ENCODE measurements at regions not wholly inside any gene's neighbourhood (a gene's known extent, or its start where the extent isn't known, plus 50 kb on each side); places are given as distances from the start of the nearest gene placed in this dataset.
"Not testable (repeated sequence)": the region's sequence is repeated elsewhere in the genome, so short reads cannot be mapped to it uniquely, and the experiment has no call there.

DNA sequence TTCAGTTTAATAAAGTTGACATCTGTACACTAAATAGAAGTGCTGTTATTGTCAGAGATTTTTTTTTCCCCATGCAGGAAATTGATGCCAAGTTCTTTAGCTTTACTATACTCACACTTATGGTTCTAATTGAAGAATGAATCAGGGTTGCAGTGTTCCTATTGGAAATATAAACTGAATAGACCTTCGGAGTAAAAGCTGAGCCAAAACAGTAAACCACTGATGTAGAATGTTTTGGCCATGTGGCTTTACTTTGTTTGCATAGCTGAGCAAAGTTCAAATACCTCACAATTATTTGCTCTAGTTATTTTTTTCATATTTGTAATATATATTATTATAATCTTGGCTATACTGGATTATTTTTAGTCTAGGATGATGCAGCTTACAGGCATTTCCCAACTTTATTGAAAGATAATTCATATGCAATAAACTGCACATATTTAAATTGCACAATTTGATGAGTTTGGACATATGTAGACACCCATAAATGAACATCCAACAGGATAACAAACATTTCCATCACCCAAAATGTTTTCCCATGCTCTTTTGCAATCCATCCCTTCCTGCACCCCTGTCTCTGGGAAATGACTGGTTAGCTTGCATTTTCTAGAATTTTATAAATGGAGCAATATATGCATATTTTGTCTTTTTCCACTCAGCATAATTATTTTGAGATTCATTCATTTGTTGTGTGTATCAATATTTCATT is 105.8 kb upstream of the NOX3 start:
- no peak for DNase-seq (ENCODE audit: low read depth in 1 of 2, low spot score in 1 of 2)

DNA sequence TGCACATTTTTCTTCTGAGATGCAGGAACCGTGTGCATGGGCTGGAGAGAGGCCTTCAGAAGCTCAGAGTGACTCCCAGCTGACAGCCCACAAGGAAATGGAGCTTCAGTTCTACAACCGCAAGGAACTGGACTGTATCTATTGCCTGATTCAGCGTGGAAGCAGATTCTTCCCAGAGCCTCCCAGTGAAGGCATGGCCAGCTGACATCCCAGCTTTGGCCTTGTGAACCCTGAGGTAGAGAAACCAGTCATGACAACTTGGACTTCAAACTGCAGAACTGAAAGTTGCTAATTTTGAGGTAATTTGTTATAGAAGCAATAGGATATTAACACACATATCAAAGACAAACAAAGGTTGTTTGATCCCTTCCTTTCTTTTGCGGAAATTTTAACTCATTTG is 94.3 kb upstream of the NOX3 start:
- DNase-seq (ENCODE audit: low read depth in 1 of 2, low spot score in 1 of 2) = no peak

DNA sequence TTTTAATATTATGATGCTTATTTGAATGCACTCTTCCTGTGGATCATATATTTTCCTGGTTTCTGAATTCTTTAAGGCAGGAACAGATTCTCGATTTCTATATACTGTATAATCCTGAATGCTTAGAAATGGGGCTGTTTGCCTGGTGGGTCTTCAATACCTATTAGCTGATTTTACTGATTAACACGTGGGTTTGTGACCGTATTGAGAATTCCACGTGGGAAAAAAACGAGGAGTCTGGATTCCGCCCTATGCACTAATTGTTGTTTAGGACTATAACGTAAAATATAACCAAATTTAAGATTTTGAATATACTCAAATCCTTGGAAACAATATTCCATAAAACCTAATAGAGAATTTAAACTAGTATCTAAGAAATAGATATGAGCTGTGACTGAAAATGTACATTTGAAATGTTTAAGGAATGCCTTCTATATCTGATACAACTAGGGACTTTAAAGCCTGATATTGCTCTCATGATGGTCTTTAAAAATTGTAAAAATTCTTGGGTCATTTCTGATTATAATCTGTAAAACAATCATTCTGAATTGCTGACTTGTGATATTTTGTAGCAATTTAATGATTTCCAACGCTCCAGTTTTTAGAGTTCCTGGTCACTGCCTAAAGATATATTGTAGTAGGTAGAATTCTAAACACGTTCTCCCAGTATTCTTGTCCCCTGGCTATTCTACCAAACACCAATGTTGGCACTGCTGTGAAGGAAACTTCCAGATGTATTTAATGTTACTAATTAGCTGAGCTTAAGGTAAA is 93.6 kb upstream of the NOX3 start:
- no peak for DNase-seq (ENCODE audit: low read depth in 1 of 2, low spot score in 1 of 2)

DNA sequence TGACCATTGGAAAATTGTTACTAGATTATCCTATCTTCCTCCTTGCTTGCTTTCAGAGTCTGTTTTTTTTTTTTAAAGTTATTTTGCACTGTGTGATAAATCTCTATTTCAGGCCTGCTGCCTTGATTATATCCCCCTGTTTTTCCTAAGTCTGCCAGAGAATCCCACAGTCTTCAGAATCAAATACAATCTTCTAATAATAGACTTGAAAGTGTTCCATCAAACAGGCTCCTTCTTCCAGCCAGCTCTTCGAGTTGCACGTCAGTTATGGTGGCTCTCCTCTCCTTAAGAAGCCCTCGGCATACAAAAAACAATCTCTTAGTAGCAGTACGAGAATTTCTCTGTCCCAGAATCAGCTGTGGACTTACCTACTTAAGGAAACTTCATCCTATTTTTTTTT is 92.9 kb upstream of the NOX3 start:
- DNase-seq (ENCODE audit: low read depth in 1 of 2, low spot score in 1 of 2) = no peak

DNA sequence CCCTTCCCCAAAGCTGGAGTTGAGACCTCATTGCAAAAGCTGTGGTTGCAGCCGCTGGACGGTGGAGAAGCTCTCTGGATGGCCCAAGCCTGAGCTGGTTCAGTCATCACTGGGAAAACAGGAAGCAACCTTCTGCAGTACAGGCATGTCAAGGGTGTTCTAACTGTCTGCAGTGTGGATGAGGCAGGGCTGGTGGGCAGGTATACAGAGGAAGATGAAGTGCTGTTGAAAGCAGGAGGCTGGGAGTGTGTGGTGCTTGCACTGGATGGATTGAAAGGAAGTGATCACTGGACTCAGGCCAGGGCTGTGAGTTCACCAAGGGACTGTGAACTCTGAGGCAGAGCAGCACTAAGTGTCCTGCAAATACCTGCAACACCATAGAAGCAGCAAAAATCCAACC is 89.0 kb upstream of the NOX3 start:
- no peak for DNase-seq (ENCODE audit: low read depth in 1 of 2, low spot score in 1 of 2)

DNA sequence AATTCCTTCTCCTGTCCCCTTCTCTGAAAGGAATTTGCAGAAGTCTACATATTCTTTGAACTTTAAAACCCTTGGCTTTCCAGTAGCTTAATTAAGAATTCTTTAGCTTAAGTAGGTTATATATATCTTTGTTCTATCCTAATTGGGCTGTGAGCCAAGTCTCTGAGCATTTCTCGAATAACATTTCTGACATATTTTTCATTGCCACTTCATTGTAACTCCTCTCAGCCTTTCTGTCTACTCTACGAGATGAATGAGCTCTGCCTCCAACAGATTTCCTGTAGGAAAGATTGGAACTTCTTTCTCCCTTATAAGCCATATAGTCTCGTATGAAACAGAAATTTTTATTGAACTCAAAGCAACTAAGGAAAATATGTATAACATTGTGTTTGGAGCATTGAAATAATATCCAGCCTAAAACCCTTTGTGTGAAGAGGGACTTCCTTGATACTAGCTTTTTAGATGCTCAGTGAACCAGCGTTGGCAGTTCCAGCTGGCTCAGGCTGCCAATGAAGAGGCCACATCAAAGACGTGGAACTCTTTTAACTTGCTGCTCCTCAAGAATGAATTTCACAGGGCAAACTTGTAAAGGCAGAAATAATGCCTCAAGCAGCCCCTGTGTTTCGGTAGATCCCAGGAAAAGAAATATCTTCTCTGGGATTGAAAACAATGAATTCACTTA is 87.7 kb upstream of the NOX3 start:
- DNase-seq (ENCODE audit: low read depth in 1 of 2, low spot score in 1 of 2) = no peak

DNA sequence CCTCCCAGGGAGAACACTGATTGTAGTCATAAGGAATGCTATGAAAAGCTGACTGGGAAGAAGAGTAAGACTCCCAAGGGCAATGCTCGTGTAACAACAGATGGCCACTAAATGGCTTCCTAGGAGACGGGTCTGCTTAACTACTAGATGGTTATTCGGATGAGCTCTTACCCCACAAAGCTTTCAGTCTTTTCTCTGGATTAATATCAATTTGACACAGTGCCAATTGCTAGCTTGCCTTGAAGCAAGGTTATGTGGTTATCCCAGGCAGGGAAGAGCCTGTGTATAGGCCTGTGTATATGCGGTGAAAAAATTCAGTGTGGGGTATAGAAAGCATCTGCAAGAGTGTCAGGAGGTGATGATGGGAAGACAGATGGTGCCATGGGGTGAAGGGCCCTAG is 86.4 kb upstream of the NOX3 start:
- no peak for DNase-seq (ENCODE audit: low read depth in 1 of 2, low spot score in 1 of 2)

DNA sequence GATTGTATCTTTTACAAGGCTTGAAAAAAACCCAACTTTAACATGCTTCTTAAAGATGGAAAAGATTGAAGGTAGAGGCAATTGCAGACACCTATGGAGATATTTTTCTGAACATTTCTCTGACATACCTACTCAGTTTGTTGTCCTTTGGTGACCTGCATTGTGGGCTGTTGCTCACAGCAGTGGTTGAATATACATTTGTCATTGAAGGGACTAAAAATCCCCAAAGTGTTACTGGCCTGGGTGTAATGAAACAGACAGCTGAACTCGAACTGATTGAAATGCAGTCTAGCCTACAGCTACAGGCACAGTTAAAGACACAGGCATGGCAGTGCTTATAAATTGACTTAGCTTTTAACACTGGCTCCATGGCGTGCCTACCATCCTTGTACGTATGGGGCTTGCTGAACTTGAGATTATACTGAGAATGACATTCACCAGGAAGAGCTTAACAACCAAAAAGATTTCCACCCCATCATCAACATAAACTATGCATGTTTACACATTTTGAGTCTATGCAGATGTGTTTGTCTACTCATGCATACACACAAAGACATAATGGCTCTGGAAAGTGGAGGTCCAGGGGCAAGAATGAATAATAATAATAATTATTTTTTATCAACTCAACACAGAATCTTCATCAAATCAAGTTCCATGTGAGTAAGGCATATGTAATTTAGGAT is 83.2 kb upstream of the NOX3 start:
- no peak for DNase-seq (ENCODE audit: low read depth in 1 of 2, low spot score in 1 of 2)

DNA sequence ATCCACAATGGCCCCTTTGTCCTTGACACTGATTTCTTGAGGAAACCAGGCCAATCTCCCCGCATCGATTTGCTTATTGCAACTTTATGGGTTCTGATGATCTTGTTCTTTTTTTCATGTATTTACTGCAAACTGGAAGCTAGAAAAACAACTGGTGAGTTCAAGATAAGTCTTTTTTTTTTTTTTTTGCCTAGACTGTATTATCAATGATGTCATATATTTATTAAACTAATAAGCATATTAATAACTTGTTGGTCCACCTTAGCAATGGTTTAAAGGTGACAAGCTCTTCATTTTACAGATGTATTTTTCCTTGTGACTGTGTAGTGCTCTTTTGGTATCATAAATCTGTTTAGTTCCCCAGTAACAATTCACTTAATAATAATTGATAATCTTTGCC is 79.0 kb upstream of the NOX3 start:
- no peak for DNase-seq (ENCODE audit: low read depth in 1 of 2, low spot score in 1 of 2)

DNA sequence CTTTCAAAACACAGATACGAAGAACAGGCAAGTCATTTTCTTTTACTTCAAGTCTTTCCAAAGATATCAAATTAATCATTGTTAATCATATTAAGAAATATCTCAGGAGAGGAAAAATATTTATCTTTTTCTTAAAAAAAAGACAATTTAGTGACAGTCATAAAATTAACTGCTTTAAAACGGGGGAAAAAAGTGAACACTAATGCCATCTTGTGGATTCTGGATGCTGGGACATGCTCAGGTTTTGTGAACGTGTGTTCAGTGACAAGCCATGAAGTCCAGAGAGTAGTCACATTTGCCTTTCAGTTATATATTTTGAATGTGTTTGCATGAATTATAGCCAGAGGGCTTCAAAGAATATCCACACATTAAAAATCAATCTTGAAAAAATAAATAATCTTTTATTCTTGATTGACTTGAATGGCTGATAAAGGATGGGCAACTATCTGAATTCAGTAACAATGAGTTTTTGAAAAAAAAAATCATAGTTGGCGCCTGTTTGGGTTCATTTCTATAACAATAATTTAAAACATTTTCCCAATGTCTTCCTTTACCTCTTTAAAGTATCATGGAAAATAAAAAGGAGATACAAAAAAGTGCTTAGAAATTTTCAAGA is 74.7 kb upstream of the NOX3 start:
- DNase-seq (ENCODE audit: low read depth in 1 of 2, low spot score in 1 of 2) = no peak

DNA sequence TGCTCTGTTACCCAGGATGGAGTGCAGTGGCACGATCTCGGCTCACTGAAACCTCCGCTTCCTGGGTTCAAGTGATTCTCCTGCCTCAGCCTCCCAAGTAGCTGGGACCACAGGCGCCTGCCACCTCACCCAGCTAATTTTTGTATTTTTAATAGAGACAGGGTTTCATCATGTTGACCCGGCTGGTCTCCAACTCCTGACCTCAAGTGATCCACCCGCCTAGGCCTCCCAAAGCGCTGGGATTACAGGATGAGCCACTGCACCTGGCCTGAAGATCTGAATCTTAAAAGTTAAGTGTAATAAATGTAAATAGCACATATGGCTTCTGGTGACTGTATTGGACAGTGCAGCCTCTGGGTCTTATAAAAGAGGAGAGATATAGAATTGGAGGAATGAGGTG is 74.2 kb upstream of the NOX3 start:
- DNase-seq (ENCODE audit: low read depth in 1 of 2, low spot score in 1 of 2) = not testable (repeated sequence)

DNA sequence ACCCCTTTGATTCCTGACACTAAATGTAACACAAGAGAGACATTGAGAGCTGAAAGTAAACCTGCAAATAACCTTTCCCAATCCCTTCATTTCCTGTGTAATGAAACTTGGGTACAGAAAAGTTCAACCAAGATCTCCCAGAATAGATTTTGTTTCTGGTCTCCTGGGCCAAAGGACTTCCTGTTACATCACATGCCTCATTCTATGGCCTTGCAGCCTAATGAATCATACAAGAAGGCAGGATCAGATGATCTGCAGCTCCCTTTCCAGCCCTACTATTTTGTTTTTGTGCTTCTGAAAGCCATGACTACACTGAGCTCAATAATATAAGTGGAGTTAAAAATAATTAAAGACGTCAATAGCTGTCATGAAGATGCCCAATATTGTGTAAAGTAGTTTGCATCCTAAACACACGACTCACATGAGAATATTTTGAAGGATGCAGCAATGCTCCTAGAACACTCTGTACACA is 73.4 kb upstream of the NOX3 start:
- no peak for DNase-seq (ENCODE audit: low read depth in 1 of 2, low spot score in 1 of 2)

DNA sequence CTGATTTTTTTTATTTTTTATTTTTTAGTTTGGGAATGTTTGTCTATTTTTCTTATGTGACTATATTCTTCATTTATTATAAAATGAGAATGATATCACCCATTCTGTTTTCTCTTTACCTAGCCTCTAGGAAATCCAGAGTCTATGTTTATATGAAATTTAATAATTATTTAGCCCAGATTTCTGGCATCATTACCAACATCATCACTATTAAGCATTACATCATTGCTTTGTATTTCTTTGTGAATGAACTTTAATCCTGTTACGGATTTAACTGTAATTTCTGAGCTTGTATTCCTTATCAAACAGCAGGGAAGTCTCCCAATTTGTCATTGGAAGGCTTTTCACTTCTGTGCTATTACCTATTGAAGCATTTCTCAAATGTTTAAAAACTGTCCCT is 72.7 kb upstream of the NOX3 start:
- DNase-seq (ENCODE audit: low read depth in 1 of 2, low spot score in 1 of 2) = no peak

DNA sequence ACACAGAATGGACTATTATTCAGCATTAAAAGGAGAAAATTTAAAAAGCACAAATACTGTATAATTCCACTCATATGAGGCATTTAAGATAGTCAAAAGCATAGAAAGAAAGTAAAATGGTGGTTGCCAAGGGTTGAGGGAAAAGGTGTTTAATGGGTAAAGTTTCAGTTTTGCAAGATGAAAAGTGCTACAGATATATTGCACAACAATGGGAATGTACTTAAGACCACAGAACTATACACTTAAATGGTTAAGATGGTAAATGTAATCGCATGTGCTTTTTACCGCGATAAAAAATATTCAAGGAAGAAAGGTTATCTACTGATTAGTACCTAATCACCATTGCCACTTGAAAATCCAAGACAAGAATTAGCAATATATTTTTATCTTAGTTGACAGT is 71.8 kb upstream of the NOX3 start:
- DNase-seq (ENCODE audit: low read depth in 1 of 2, low spot score in 1 of 2) = no peak

DNA sequence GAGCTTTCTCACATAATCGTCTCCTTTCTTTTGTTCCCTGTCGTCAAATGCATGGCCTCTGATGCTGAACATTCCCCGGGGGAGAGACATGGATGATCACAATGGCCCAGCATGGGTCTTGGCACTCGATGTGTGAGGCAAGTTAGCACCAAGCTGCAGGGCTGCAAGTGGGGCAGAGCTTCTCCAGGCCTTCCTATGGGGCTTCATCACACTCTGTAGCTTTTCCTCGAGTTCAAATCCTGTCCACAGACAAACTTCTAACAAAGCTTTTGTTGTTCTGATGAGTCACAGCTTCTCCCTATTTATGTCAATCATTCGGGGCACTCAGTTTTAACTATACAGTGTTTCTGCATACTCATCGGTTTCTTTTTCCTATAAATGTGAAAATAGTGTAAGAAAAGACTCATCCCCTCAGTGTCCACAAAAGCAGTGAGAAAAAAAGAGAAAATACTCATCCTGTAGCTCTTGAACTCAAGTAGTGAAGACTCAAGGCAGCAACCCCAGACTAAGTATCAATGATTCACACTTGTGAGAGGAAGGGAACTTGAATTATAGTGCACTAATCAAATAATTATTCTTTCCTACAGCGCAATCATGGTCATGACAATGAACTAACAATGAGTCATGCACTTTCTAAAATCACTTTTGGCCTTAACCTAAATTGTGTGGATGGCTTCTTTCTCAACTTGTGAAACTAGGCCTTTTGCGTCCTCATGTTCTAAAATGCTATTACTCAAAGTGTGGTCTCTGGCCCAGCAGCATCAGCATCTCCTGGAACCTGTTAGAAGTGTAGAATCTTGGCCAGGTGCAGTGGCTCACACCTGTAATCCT is 68.4 kb upstream of the NOX3 start:
- DNase-seq (ENCODE audit: low read depth in 1 of 2, low spot score in 1 of 2) = no peak

DNA sequence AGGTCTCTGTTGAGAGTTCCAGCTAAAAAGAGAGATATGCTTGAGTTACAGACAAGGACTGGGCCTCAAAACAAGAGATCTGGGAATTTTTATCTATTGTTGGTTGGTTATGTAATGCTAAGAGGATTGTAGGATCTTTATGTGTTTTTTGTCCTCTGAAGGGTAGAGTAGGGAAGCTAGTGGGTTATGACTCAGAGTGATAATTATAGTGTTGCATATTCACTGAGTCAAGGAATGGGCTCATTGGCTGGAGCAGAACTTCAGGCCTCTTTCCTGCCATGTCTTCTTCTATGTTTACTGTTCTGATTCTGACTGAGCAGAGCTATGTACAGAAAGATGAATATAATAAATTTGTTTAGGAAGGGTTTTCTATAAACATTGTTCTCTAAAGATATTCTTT is 66.1 kb upstream of the NOX3 start:
- no peak for DNase-seq (ENCODE audit: low read depth in 1 of 2, low spot score in 1 of 2)

DNA sequence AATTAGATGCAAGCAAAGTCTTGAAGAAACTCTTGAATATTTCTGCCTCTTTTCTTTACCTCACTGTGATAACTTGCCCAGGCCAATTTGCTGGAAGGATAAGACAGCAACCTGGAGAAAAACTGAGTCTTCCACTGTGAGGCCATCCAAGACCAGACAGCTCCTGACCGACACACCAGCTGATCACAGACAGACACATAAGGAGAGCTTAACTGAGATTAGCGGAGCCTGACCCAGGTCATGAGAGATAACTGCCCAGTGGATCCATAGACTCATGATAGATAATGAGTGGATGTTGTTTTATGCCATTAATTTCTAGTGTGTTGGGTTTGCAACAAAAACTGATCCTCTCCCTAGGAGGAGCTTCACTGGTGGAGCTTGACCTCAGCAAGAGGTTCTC is 64.4 kb upstream of the NOX3 start:
- DNase-seq (ENCODE audit: low read depth in 1 of 2, low spot score in 1 of 2) = no peak

DNA sequence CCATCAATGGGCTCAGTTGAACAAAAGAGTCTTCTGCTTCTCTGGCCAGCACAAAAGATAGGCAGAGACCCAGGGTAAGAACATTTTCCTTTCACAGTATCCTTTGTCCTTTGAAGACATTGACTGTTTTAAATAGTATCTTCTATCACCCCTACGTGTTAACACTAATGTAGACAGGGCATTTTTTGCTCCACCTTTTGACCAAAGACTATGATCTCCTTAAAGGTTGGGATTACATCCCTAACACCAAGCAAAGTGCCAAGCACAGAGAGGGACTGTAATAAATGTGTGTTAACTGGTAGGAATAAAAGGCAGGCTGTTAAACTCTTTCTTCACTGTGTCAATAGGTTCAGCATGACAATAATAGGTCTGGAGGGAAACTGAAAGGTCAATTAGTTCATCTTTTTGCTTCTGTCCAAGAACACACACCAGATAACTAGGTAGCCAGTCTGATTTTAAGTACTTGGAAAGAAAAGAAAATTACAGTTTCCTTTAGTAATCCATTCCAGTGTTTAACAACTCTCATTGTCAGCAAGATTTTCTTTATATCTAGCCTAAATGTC is 63.6 kb upstream of the NOX3 start:
- DNase-seq (ENCODE audit: low read depth in 1 of 2, low spot score in 1 of 2) = no peak

DNA sequence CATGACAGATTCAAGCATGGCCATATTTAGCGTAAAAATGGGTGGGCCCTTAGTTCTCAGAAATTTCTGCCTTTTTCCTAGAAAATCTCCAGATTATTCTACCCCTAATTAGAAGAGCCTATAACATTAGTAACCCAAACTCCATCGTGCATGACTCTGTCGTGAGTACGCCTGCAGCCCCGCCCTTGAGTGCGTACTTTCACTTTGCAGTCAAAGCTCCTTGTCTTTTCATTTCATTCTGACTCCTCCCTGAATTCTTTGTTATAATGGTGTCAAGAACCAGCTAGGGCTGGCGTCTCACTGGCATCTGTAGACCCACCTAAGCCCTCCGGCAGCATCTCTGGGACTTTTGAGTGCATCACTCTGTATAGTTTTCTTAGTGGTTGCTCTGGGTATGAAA is 61.7 kb upstream of the NOX3 start:
- DNase-seq (ENCODE audit: low read depth in 1 of 2, low spot score in 1 of 2) = no peak

DNA sequence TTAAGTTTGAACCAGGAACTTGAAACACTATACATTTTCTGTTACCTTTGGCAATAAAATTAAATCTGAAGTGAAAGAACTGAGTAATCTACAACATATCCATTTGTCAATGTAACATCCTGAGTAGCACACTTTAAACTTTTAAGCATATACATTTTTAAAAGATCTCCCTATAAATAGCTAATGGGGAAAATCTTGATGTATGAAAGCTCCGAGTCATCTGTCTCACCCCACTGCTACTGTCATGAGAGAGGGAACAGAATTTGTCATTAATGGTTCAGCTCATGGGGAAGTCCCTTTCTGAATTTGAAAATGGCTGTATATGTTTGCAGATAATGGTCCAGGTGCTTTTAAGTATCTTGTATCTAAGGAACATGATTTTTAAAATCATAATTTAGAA is 55.2 kb upstream of the NOX3 start:
- no peak for DNase-seq (ENCODE audit: low read depth in 1 of 2, low spot score in 1 of 2)
